ENCODE measurements at regions not wholly inside any gene's neighbourhood (a gene's known extent, or its start where the extent isn't known, plus 50 kb on each side); places are given as distances from the start of the nearest gene placed in this dataset.

- DNase-seq, result no peak
These were observed 1666.7 kb downstream of the EFNB2 start for GRCh38 chr13:104868806-104869205.

- no peak for DNase-seq
These were observed 1679.9 kb downstream of the EFNB2 start for GRCh38 chr13:104855581-104855980.

- no peak for DNase-seq
These were observed 1680.8 kb downstream of the EFNB2 start for GRCh38 chr13:104854698-104855097.

- no peak for DNase-seq
These were observed 1681.5 kb downstream of the EFNB2 start for GRCh38 chr13:104854007-104854406.

- DNase-seq, result no peak
These were observed 1687.5 kb downstream of the EFNB2 start for GRCh38 chr13:104847922-104848321.

- no peak for DNase-seq
These were observed 1692.1 kb downstream of the EFNB2 start for GRCh38 chr13:104843401-104843800.

- no peak for DNase-seq
These were observed 1694.4 kb downstream of the EFNB2 start for GRCh38 chr13:104841110-104841509.

- DNase-seq, result no peak
These were observed 1697.7 kb downstream of the EFNB2 start for GRCh38 chr13:104837756-104838155.

- no peak for DNase-seq
These were observed 1702.2 kb downstream of the EFNB2 start for GRCh38 chr13:104833221-104833620.

- DNase-seq, result no peak
These were observed 1703.2 kb downstream of the EFNB2 start for GRCh38 chr13:104832231-104832630.

GRCh38 chr13:104831831-104832230 lies 1703.6 kb downstream of the EFNB2 start:
- DNase-seq, result no peak

- no peak for DNase-seq
These were observed 1711.8 kb downstream of the EFNB2 start for GRCh38 chr13:104823709-104824108.

- no peak for DNase-seq
These were observed 1712.4 kb downstream of the EFNB2 start for GRCh38 chr13:104823071-104823470.

- no peak for DNase-seq
These were observed 1718.2 kb downstream of the EFNB2 start for GRCh38 chr13:104817271-104817670.

GRCh38 chr13:104816726-104817125 lies 1718.7 kb downstream of the EFNB2 start:
- DNase-seq, result no peak

GRCh38 chr13:104810242-104810641 lies 1725.2 kb downstream of the EFNB2 start:
- DNase-seq, result no peak

- DNase-seq, result no peak
These were observed 1726.0 kb downstream of the EFNB2 start for GRCh38 chr13:104809483-104809882.

- no peak for DNase-seq
These were observed 1730.1 kb downstream of the EFNB2 start for GRCh38 chr13:104805346-104805745.

GRCh38 chr13:104799152-104799551 lies 1732.9 kb upstream of the SLC10A2 start:
- no peak for DNase-seq

- DNase-seq, result no peak
These were observed 1732.3 kb upstream of the SLC10A2 start for GRCh38 chr13:104798486-104798885.

- DNase-seq, result no peak
These were observed 1730.4 kb upstream of the SLC10A2 start for GRCh38 chr13:104796581-104796980.

- DNase-seq, result no peak
These were observed 1719.7 kb upstream of the SLC10A2 start for GRCh38 chr13:104785952-104786351.

GRCh38 chr13:104784891-104785290 lies 1718.7 kb upstream of the SLC10A2 start:
- no peak for DNase-seq

GRCh38 chr13:104782741-104783140 lies 1716.5 kb upstream of the SLC10A2 start:
- no peak for DNase-seq

- DNase-seq, result no peak
These were observed 1713.2 kb upstream of the SLC10A2 start for GRCh38 chr13:104779311-104779993.
